Nephron (organoid): ENCODE measurements at regions not wholly inside any gene's neighbourhood (a gene's known extent, or its start where the extent isn't known, plus 50 kb on each side); places are given as distances from the start of the nearest gene placed in this dataset.

Experiments
- H3K27ac Mint-ChIP-seq, 3 experiments: 2 replicates each; pipeline ENCODE4 v1.8.0; 2020; ENCODE audit warnings: mixed read lengths in 3 of 3, mild to moderate bottlenecking in 2 of 3, moderate library complexity in 1 of 3
- H3K27me3 Mint-ChIP-seq: 2 replicates; pipeline ENCODE4 v1.8.0; 2021; ENCODE audit warnings: low read depth, mild to moderate bottlenecking, moderate library complexity, mixed read lengths
- H3K36me3 Mint-ChIP-seq: 2 replicates; pipeline ENCODE4 v1.8.0; 2020; ENCODE audit warnings: low read depth, mixed read lengths
- H3K4me1 Mint-ChIP-seq: 2 replicates; pipeline ENCODE4 v1.8.0; 2020; ENCODE audit warnings: mixed read lengths
- H3K4me3 Mint-ChIP-seq, 3 experiments: 2 replicates each; pipeline ENCODE4 v1.8.0; 2020; ENCODE audit warnings: mild to moderate bottlenecking in 3 of 3, mixed read lengths in 3 of 3, moderate library complexity in 2 of 3
- H3K9me3 Mint-ChIP-seq: 2 replicates; pipeline ENCODE4 v1.8.0; 2020; ENCODE audit warnings: mixed read lengths
- TF ChIP-seq, protein P1 (sequence below), 3 experiments: fragments of 200-600 bp; sonication (generic); IDR thresholded peaks; one replicate each; pipeline ENCODE4 v1.5.0; 2021; ENCODE audit warnings: antibody characterized with exemption in 3 of 3; ENCODE audit not compliant: unreplicated experiment in 3 of 3

DNA sequence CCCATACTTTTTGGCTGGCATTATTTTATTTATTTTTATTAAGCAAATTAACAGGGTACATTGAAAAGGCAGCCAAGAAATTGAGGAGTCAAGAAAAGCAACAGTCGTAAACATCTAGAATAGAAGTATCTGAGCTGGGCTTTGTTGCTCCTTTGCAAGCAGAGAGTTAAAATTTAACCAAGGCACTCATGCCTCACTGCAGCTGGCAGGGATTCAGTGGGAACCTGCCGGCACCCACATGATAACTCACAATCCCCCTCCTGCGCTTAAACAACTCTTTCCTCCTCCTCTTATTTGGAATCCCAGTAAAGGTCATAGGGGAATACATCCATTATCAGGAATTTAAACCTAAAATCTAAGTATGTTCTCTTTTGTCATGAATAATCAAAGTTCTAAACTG, 115.5 kb downstream of the SOX3 start:
- Mint-ChIP-seq H3K4me3 (no peak overlapping the region), H3K27me3 (no peaks in the 10 kb centered on the region), H3K27ac (no peak overlapping the region), H3K4me1 (no peaks in the 10 kb centered on the region), H3K36me3 (no peaks in the 10 kb centered on the region), H3K9me3 (no peaks in the 10 kb centered on the region)
- TF ChIP-seq, protein P1, sequence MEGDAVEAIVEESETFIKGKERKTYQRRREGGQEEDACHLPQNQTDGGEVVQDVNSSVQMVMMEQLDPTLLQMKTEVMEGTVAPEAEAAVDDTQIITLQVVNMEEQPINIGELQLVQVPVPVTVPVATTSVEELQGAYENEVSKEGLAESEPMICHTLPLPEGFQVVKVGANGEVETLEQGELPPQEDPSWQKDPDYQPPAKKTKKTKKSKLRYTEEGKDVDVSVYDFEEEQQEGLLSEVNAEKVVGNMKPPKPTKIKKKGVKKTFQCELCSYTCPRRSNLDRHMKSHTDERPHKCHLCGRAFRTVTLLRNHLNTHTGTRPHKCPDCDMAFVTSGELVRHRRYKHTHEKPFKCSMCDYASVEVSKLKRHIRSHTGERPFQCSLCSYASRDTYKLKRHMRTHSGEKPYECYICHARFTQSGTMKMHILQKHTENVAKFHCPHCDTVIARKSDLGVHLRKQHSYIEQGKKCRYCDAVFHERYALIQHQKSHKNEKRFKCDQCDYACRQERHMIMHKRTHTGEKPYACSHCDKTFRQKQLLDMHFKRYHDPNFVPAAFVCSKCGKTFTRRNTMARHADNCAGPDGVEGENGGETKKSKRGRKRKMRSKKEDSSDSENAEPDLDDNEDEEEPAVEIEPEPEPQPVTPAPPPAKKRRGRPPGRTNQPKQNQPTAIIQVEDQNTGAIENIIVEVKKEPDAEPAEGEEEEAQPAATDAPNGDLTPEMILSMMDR (IDR thresholded peaks at IDR 0.05; ENCODE audit: unreplicated experiment in 3 of 3) = no peak

DNA sequence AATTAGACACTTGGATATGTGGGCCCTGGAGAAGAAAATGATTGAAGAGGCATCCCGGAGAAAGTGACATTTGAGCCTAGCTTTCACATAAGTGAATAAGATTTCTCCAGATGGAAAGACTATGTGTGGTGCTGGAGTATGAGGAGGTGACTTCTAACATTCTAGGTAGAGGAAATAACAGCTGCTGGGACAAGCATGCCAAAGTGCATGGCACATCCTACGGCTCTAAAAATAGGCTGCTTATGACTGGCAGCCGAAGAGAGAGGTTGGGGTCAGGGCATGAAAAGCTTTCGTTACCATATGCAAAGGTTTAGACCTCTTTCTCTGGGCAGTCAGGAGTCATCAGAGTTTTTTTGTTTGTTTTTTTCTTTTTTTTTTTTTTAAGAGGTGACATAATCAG, 142.0 kb downstream of the SOX3 start:
- H3K27me3 Mint-ChIP-seq = peaks cover 29% of the 10 kb centered on the region
- H3K4me1 Mint-ChIP-seq = no peaks in the 10 kb centered on the region
- H3K27ac Mint-ChIP-seq = no peak overlapping the region
- no peak overlapping the region for H3K4me3 Mint-ChIP-seq
- no peaks in the 10 kb centered on the region for H3K36me3 Mint-ChIP-seq
- H3K9me3 Mint-ChIP-seq = no peaks in the 10 kb centered on the region
- TF ChIP-seq, protein P1 (IDR thresholded peaks at IDR 0.05; ENCODE audit: unreplicated experiment in 3 of 3) = no peak

DNA sequence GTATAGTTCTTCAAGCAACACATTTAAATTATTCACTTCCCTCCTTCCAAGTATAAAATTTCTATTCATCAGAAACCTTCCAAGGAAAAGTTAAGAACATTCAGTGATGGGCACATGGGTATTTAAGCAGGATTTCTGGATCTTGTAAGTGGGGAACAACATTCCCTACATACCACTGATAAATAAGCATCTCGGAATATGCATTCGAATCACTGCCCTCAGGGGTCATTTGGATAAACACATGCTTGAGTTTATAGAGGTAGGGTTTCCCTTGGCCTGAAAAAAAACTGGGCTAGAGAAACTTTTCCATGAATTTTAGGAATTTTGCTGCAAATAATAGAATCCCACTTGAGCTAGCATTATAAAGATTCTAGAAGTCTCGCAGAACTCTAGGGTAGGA, 143.9 kb downstream of the SOX3 start:
- peaks cover 41% of the 10 kb centered on the region for H3K27me3 Mint-ChIP-seq
- no peaks in the 10 kb centered on the region for H3K4me1 Mint-ChIP-seq
- no peaks in the 10 kb centered on the region for H3K9me3 Mint-ChIP-seq
- no peaks in the 10 kb centered on the region for H3K36me3 Mint-ChIP-seq
- no peak overlapping the region for H3K4me3 Mint-ChIP-seq
- H3K27ac Mint-ChIP-seq = no peak overlapping the region
- TF ChIP-seq, protein P1 (IDR thresholded peaks at IDR 0.05; ENCODE audit: unreplicated experiment in 3 of 3) = no peak

DNA sequence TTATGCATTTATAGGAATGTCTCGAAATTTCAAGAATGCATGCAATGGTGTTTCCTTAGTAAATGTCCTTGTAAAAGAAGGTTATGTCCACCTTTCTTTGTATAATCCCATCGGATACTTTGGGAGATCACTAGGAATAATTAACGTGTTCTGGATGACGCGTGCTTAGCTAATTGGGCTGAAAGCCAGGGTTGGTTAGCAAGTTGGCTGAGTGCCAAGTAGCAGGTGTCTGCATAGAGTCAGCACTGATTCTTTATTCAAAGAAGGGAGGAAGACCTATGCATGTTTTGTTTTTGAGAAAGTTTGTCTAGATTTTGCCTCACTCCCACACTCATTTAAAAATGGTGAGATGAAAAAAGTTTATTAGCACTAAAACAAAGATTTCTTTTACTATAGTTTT, 144.6 kb downstream of the SOX3 start:
- no peaks in the 10 kb centered on the region for H3K9me3 Mint-ChIP-seq
- TF ChIP-seq, protein P1 (IDR thresholded peaks at IDR 0.05; ENCODE audit: unreplicated experiment in 3 of 3) = no peak

DNA sequence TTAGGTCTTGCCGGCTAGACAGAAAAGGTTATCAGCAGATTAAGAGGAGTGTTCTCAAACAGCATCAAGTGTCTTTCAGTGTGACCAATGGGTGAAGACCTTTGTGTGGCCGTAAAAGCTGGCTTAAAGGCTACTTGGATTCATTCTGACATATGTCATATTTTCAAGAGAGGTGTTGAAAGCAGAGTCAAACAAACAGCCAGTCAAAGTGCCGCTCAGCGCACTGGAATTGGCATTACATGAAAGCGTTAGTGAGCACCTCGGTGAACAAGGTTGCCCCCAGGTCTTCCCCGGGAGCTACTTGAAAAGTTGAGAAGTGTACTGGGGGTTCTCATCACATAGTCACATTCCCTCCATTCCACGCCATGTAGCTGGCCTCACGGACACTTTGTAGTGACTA, 148.9 kb downstream of the SOX3 start:
- no peak overlapping the region for H3K27ac Mint-ChIP-seq
- H3K4me3 Mint-ChIP-seq = no peak overlapping the region
- H3K27me3 Mint-ChIP-seq = peaks cover 34% of the 10 kb centered on the region
- TF ChIP-seq, protein P1 (IDR thresholded peaks at IDR 0.05; ENCODE audit: unreplicated experiment in 3 of 3) = no peak
- H3K4me1 Mint-ChIP-seq = no peaks in the 10 kb centered on the region
- no peaks in the 10 kb centered on the region for H3K9me3 Mint-ChIP-seq
- no peaks in the 10 kb centered on the region for H3K36me3 Mint-ChIP-seq

More for the DNA sequence above, 144.6 kb downstream of the SOX3 start:
- Mint-ChIP-seq H3K4me3 (no peak overlapping the region), H3K27me3 (peaks cover 45% of the 10 kb centered on the region), H3K27ac (no peak overlapping the region), H3K4me1 (no peaks in the 10 kb centered on the region), H3K36me3 (no peaks in the 10 kb centered on the region)

DNA sequence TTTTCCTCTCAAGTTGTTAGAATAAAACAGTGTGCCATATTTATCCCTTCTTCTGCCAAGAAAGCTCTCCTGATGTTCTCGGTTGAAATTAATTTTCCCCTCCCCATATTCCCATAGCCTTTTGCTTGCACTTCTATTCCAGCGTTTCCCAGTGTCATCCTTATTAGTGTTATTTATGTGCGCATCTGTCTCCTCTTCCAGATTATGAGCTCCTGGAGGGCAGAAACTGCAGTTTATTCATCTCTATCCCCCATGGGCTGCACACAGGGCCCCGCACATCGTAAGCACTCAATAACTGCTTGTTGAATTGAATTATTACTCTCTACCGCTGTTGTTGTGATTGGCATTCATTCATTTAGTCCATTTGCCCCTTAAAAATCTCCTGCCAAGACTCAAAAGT, 149.4 kb downstream of the SOX3 start:
- Mint-ChIP-seq H3K27me3 (peaks cover 29% of the 10 kb centered on the region), H3K4me3 (no peak overlapping the region), H3K4me1 (no peaks in the 10 kb centered on the region), H3K27ac (no peak overlapping the region), H3K9me3 (no peaks in the 10 kb centered on the region), H3K36me3 (no peaks in the 10 kb centered on the region)
- TF ChIP-seq, protein P1 (IDR thresholded peaks at IDR 0.05; ENCODE audit: unreplicated experiment in 3 of 3) = no peak
